ENCODE measurements at regions not wholly inside any gene's neighbourhood (a gene's known extent, or its start where the extent isn't known, plus 50 kb on each side); places are given as distances from the start of the nearest gene placed in this dataset.

GRCh38 chr3:144084929-144085328 is 113.3 kb downstream of the DIPK2A start:
- H3K9me3 Mint-ChIP-seq, result no peaks in the 10 kb centered on the region
- H3K36me3 Mint-ChIP-seq (ENCODE audit: low read depth), result no peaks in the 10 kb centered on the region

More at GRCh38 chr3:144084929-144085328, 113.3 kb downstream of the DIPK2A start:
- no peaks in the 10 kb centered on the region for H3K36me3 ChIP-seq (ENCODE audit: insufficient read depth)
- no peak overlapping the region for H3K4me2 ChIP-seq
- H3K27me3 ChIP-seq (ENCODE audit: insufficient read depth), result no peaks in the 10 kb centered on the region
- H3K27me3 Mint-ChIP-seq (ENCODE audit: insufficient read depth, low read depth, poor library complexity), result peaks cover 1% of the 10 kb centered on the region
- H3K4me3 Mint-ChIP-seq, result no peak overlapping the region
- no peaks in the 10 kb centered on the region for H3K9me2 ChIP-seq (ENCODE audit: insufficient read depth)
- no peaks in the 10 kb centered on the region for H3F3A ChIP-seq (replicated peaks; ENCODE audit: low read depth)
- H2AFZ ChIP-seq, result no peak overlapping the region
- no peaks in the 10 kb centered on the region for H3K4me1 Mint-ChIP-seq
- TF ChIP-seq NANOG (IDR thresholded peaks at IDR 0.05; ENCODE audit: borderline replicate concordance), result no peak
- TF ChIP-seq EZH2phosphoT487 (IDR thresholded peaks at IDR 0.05; ENCODE audit: unreplicated experiment), result no peak
- no peak for TF ChIP-seq STAT1 (IDR thresholded peaks at IDR 0.05; ENCODE audit: unreplicated experiment)
- no peak for TF ChIP-seq ZNF331 (CRISPR knock-in tag; IDR thresholded peaks at IDR 0.05; ENCODE audit: low read depth)
- TF ChIP-seq JUNB (IDR thresholded peaks at IDR 0.05; ENCODE audit: unreplicated experiment), result no peak
- TF ChIP-seq CREB1 (CRISPR knock-in tag; IDR thresholded peaks at IDR 0.05; ENCODE audit: low read depth), result no peak
- TF ChIP-seq CTCF (conservative IDR thresholded peaks at IDR 0.05; ENCODE audit: low read depth in 2 of 2), result no peak
- no peak for TF ChIP-seq EZH2 (IDR thresholded peaks at IDR 0.05; ENCODE audit: low read depth, unreplicated experiment)
- TF ChIP-seq, protein P1, sequence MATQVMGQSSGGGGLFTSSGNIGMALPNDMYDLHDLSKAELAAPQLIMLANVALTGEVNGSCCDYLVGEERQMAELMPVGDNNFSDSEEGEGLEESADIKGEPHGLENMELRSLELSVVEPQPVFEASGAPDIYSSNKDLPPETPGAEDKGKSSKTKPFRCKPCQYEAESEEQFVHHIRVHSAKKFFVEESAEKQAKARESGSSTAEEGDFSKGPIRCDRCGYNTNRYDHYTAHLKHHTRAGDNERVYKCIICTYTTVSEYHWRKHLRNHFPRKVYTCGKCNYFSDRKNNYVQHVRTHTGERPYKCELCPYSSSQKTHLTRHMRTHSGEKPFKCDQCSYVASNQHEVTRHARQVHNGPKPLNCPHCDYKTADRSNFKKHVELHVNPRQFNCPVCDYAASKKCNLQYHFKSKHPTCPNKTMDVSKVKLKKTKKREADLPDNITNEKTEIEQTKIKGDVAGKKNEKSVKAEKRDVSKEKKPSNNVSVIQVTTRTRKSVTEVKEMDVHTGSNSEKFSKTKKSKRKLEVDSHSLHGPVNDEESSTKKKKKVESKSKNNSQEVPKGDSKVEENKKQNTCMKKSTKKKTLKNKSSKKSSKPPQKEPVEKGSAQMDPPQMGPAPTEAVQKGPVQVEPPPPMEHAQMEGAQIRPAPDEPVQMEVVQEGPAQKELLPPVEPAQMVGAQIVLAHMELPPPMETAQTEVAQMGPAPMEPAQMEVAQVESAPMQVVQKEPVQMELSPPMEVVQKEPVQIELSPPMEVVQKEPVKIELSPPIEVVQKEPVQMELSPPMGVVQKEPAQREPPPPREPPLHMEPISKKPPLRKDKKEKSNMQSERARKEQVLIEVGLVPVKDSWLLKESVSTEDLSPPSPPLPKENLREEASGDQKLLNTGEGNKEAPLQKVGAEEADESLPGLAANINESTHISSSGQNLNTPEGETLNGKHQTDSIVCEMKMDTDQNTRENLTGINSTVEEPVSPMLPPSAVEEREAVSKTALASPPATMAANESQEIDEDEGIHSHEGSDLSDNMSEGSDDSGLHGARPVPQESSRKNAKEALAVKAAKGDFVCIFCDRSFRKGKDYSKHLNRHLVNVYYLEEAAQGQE (IDR thresholded peaks at IDR 0.05; ENCODE audit: unreplicated experiment), result no peak
- TF ChIP-seq, protein P2, sequence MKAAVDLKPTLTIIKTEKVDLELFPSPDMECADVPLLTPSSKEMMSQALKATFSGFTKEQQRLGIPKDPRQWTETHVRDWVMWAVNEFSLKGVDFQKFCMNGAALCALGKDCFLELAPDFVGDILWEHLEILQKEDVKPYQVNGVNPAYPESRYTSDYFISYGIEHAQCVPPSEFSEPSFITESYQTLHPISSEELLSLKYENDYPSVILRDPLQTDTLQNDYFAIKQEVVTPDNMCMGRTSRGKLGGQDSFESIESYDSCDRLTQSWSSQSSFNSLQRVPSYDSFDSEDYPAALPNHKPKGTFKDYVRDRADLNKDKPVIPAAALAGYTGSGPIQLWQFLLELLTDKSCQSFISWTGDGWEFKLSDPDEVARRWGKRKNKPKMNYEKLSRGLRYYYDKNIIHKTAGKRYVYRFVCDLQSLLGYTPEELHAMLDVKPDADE (IDR thresholded peaks at IDR 0.05), result no peak
- TF ChIP-seq ZNF114 (CRISPR knock-in tag; IDR thresholded peaks at IDR 0.05), result no peak
- TF ChIP-seq, protein P3, sequence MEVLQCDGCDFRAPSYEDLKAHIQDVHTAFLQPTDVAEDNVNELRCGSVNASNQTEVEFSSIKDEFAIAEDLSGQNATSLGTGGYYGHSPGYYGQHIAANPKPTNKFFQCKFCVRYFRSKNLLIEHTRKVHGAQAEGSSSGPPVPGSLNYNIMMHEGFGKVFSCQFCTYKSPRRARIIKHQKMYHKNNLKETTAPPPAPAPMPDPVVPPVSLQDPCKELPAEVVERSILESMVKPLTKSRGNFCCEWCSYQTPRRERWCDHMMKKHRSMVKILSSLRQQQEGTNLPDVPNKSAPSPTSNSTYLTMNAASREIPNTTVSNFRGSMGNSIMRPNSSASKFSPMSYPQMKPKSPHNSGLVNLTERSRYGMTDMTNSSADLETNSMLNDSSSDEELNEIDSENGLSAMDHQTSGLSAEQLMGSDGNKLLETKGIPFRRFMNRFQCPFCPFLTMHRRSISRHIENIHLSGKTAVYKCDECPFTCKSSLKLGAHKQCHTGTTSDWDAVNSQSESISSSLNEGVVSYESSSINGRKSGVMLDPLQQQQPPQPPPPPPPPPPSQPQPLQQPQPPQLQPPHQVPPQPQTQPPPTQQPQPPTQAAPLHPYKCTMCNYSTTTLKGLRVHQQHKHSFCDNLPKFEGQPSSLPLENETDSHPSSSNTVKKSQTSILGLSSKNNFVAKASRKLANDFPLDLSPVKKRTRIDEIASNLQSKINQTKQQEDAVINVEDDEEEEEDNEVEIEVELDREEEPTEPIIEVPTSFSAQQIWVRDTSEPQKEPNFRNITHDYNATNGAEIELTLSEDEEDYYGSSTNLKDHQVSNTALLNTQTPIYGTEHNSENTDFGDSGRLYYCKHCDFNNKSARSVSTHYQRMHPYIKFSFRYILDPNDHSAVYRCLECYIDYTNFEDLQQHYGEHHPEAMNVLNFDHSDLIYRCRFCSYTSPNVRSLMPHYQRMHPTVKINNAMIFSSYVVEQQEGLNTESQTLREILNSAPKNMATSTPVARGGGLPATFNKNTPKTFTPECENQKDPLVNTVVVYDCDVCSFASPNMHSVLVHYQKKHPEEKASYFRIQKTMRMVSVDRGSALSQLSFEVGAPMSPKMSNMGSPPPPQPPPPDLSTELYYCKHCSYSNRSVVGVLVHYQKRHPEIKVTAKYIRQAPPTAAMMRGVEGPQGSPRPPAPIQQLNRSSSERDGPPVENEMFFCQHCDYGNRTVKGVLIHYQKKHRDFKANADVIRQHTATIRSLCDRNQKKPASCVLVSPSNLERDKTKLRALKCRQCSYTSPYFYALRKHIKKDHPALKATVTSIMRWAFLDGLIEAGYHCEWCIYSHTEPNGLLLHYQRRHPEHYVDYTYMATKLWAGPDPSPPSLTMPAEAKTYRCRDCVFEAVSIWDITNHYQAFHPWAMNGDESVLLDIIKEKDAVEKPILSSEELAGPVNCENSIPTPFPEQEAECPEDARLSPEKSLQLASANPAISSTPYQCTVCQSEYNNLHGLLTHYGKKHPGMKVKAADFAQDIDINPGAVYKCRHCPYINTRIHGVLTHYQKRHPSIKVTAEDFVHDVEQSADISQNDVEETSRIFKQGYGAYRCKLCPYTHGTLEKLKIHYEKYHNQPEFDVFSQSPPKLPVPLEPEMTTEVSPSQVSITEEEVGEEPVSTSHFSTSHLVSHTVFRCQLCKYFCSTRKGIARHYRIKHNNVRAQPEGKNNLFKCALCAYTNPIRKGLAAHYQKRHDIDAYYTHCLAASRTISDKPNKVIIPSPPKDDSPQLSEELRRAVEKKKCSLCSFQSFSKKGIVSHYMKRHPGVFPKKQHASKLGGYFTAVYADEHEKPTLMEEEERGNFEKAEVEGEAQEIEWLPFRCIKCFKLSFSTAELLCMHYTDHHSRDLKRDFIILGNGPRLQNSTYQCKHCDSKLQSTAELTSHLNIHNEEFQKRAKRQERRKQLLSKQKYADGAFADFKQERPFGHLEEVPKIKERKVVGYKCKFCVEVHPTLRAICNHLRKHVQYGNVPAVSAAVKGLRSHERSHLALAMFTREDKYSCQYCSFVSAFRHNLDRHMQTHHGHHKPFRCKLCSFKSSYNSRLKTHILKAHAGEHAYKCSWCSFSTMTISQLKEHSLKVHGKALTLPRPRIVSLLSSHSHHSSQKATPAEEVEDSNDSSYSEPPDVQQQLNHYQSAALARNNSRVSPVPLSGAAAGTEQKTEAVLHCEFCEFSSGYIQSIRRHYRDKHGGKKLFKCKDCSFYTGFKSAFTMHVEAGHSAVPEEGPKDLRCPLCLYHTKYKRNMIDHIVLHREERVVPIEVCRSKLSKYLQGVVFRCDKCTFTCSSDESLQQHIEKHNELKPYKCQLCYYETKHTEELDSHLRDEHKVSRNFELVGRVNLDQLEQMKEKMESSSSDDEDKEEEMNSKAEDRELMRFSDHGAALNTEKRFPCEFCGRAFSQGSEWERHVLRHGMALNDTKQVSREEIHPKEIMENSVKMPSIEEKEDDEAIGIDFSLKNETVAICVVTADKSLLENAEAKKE (CRISPR knock-in tag; IDR thresholded peaks at IDR 0.05), result no peak
- no peak for ATAC-seq
- H3K27ac ChIP-seq (ENCODE audit: low read depth), result no peak overlapping the region
- H3K4me1 ChIP-seq (ENCODE audit: insufficient read depth), result no peaks in the 10 kb centered on the region
- no peak overlapping the region for H3K27ac Mint-ChIP-seq
- H3K79me2 ChIP-seq (replicated peaks; ENCODE audit: insufficient read depth), result no peaks in the 10 kb centered on the region
- H3K4me3 ChIP-seq, result no peak overlapping the region
- DNase-seq (ENCODE audit: low spot score), result no peak
- H4K20me1 ChIP-seq (replicated peaks; ENCODE audit: insufficient read depth), result no peaks in the 10 kb centered on the region
